Epithelial cell of proximal tubule (primary cell): ENCODE measurements at regions not wholly inside any gene's neighbourhood (a gene's known extent, or its start where the extent isn't known, plus 50 kb on each side); places are given as distances from the start of the nearest gene placed in this dataset.
A peak's percentile ranks its signal among the peaks of the same experiment; 100 is the strongest.

Experiments
- DNase-seq: peaks from one replicate; pipeline ENCODE4 v3.0.0-alpha.2; 2011; ENCODE audit warnings: low read depth
- H3K4me3 ChIP-seq: 2 replicates; pipeline ENCODE4 v1.5.1; 2011; ENCODE audit warnings: low read depth, mild to moderate bottlenecking, low read length
- TF ChIP-seq, protein P1 (sequence below): conservative IDR thresholded peaks from 2 replicates; pipeline ENCODE4 v1.5.1; 2012; ENCODE audit warnings: low read depth, mild to moderate bottlenecking, low read length

DNA sequence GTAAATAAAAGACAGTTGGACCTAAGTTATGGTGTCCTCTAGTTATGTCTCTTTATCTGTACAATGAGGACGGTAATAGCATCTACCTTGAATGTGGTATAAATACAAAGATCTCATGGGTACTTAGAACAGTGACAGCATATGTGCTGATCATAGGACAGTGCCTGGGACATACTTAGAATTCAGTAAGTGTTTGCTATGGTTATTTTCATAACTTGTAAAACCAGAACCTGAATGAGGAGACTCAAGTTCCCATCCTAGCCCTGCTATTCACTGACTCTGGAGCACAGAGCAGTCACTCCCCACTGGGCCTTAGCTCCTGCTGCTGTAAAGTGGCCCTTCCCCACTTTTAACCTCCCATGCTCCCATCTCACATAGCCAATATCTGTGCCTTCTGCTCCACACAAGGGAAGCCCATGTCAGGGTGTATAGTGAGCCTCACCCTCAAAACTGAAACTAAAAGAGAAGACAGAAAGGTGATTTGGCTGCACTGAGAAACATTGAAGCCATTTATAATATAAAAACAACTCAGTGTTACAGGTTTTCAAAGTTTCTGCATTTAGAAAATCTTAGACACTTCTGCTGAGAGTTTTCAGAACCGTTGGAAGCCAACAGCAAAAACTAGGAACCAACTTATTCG is 225.4 kb upstream of the UBE2E2 start:
- TF ChIP-seq, protein P1, sequence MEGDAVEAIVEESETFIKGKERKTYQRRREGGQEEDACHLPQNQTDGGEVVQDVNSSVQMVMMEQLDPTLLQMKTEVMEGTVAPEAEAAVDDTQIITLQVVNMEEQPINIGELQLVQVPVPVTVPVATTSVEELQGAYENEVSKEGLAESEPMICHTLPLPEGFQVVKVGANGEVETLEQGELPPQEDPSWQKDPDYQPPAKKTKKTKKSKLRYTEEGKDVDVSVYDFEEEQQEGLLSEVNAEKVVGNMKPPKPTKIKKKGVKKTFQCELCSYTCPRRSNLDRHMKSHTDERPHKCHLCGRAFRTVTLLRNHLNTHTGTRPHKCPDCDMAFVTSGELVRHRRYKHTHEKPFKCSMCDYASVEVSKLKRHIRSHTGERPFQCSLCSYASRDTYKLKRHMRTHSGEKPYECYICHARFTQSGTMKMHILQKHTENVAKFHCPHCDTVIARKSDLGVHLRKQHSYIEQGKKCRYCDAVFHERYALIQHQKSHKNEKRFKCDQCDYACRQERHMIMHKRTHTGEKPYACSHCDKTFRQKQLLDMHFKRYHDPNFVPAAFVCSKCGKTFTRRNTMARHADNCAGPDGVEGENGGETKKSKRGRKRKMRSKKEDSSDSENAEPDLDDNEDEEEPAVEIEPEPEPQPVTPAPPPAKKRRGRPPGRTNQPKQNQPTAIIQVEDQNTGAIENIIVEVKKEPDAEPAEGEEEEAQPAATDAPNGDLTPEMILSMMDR, result no peak
- DNase-seq, result no peak
- no peak overlapping the region for H3K4me3 ChIP-seq

DNA sequence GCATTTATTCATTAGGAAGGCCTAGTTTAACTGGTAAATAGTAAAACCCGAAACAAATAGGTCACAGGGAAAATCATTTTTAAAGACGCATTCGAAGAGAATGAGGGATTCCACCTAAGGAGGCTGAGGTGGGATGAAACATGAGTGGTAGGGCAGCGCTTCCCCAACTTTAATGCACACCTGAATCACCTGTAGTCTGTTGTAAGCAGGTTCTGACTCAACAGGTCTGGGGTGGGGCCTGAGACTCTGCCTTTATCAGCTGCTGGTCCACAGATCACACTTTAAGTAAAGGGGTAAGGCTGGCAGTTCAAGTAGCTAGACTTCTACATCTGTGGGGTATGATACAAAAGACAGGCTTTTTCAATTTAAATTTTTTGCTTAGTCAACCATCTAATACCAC is 223.5 kb upstream of the UBE2E2 start:
- H3K4me3 ChIP-seq, result no peak overlapping the region
- TF ChIP-seq, protein P1, result no peak
- DNase-seq, result no peak

DNA sequence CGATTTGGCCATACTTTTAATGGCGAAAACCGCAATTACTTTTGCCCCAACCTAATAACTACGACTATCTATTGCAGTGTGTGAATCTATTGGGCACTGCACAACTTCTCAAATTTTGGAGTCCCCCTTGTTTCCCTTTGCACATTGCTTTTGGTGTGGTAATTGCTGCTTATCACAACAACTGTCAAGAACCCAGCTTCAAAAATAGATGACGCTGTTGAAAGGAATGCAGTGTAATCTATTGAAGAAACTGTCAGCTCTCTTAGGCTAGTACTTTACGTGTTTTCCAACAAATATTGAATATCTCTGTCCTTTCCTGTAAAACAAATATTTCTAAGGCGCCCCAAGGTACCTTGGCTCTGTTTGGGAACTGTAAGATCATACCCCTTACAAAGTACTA is 222.8 kb upstream of the UBE2E2 start:
- no peak for DNase-seq
- H3K4me3 ChIP-seq, result no peak overlapping the region
- TF ChIP-seq, protein P1, result no peak

DNA sequence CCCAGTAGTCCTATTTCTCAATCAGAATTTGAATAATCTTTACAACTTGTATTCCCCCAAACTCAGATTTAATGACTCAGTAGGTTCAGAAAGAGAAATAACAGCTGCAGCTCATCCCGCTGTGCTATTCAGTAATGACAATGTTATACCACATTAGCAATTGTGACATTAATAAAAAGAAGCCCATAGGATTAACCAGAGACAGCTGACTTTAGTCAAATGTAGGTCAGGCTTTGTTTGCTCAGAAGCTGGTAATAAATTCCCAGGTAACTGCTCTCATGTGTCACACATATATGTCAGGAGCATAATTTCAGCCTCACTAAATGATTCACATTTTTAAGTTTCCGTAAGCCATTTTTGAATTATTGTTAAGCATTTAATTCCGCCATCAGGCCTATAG is 222.0 kb upstream of the UBE2E2 start:
- no peak overlapping the region for H3K4me3 ChIP-seq
- TF ChIP-seq, protein P1, result no peak
- no peak for DNase-seq

DNA sequence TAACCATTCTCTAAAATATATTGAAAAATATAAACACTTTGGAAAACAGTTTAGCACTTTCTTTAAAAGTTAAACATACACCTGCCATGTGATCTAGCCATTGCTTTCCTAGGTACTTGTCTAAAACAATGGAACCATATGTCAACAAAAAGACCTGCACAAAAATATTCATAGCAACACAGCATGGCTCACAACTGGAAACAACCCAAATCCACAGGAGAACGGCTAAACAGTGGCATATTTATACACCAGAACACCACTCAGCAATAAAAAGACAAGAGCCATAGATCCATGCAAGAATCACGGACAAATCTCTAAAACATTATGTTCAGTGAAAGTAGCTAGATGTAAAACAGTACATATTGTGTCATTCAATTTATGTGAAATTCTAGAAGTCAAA is 221.3 kb upstream of the UBE2E2 start:
- TF ChIP-seq, protein P1, result no peak
- H3K4me3 ChIP-seq, result no peak overlapping the region
- no peak for DNase-seq

DNA sequence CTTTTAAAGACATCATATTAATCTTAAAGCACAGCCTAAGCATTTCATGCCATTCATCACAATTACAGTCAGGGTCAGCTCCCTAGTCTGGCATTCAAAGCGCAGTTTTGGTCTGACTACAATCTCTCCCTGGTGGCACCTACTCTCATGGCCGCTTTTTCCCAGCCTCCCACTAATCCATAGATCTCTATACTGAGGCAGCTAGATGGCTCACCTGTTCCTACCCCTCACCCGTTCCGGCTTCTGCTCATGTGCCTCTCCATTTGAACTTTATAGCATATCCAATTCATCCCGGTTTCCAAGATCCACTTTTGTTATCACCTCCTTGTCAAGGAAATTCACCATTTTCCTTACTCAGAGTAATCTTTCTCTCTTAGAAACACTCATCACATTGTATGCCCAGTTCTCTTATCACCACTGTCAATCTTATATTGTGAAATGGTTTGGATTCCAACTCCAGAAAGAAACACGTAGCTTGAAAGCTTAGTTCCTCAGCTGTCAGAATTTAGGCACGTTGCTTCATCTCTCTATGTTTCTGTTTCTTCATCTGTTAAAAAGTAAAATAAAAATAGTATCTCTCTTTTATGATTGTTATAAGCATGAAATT is 220.0 kb upstream of the UBE2E2 start:
- DNase-seq, result no peak
- TF ChIP-seq, protein P1, result no peak
- no peak overlapping the region for H3K4me3 ChIP-seq

DNA sequence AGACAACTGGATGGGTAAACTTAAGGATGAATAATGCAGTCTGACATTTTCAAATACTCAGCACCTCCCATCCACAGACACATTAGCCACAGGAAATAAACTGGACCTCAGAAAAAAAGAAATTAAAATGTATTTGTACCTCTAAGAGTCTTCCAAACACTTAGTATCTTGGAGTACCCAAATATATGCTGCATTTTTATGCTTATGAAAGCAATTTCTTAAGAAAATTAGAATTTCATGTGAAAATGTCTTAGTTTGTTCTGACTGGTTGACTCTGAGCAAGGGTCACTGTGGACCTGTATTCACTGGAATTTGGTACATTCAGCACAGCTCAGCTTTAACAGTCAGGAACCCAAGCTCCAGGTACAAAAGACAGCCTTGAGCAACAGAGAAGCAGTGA is 216.2 kb upstream of the UBE2E2 start:
- DNase-seq, result peak; percentile 31
- TF ChIP-seq, protein P1, result no peak
- H3K4me3 ChIP-seq, result no peak overlapping the region
